ENCODE measurements at regions not wholly inside any gene's neighbourhood (a gene's known extent, or its start where the extent isn't known, plus 50 kb on each side); places are given as distances from the start of the nearest gene placed in this dataset.
A peak's percentile ranks its signal among the peaks of the same experiment; 100 is the strongest.

DNA sequence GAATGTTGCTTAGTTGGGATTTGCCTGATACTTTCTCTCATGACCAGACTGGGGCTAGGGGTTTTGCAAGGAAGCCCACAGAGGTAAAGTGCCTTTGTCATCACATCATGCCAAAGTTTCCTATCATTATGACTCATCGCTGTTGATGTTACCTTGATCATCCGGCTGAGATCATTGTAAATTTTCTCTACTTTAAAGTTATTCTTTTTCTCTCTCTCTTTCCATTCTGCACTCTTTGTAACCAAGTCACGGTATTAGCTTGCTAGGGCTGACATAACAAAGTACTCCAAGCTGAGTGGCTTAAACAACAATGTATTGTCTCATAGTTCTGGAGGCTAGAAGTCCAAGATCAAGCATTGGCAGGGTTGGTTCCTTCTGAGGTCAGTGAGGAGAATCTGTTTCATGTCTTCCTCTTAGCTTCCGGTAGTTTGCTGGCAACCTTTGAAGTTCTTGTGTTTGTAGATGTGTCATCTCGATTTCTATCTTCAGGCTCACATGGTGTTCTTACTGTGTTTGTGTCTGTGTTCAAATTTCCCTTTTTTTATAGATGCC, 113.0 kb downstream of the DTHD1 start:
- Mint-ChIP-seq H3K4me3 (peak overlapping the region; percentile 71), H3K27me3 (ENCODE audit: insufficient read depth) (peaks cover 5% of the 10 kb centered on the region), H3K27ac (peak overlapping the region; percentile 97), H3K36me3 (ENCODE audit: low read depth) (no peaks in the 10 kb centered on the region), H3K4me1 (ENCODE audit: low read depth) (peaks cover 34% of the 10 kb centered on the region), H3K9me3 (no peaks in the 10 kb centered on the region)
- intact Hi-C loops (cut with micrococcal nuclease) = loop anchor here (1.0 to 10.0 kb wide), 11 partner anchors 8 to 1290 kb away; partner anchors contain the start of genes ARAP2 and RELL1
- DNase-seq (ENCODE audit: low spot score) = peak; percentile 56

- intact Hi-C loops (cut with micrococcal nuclease) = loop anchor here (1.0 to 10.0 kb wide), 4 partner anchors 49 to 1285 kb away; partner anchors contain the start of gene RELL1
- Mint-ChIP-seq H3K9me3 (peaks cover 7% of the 10 kb centered on the region), H3K27ac (no peak overlapping the region), H3K27me3 (ENCODE audit: insufficient read depth) (peaks cover 9% of the 10 kb centered on the region), H3K4me3 (no peak overlapping the region), H3K36me3 (ENCODE audit: low read depth) (no peaks in the 10 kb centered on the region), H3K4me1 (ENCODE audit: low read depth) (peaks cover 23% of the 10 kb centered on the region)
- peak; percentile 15 for DNase-seq (ENCODE audit: low spot score)
These were observed 118.4 kb downstream of the DTHD1 start for GRCh38 chr4:36399762-36400353.

DNA sequence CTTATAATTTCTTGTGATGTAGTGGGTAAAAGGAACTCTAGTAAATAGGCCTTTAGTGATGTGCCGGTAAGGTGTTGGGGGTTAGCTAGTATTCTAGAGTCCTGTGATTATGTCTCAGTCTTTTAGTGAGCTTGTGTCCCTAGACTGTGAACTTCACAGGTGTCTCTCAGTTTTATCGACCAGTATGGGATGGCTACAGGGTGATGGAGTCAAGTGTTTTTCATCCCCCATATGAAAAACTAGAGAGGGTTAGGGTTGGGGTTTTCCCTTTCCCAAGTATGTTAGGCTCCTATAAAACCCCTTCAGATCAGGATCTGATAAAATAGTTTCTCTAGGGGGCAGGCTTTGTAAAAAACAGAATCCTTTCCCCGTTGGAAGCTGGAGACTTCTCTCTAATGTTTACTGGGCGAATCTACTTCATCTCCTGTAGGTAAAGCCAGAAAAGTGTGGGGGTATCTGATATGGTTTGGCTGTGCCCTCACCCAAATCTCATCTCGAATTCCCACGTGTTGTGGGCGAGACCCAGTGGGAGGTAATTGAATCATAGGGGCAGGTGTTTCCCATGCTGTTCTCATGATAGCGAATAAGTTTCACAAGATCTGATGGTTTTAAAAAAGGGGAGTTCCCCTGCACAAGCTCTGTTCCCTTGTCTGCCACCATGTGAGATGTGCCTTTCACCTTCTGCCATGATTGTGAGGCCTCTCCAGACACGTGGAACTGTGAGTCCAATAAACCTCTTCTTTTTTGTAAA, 120.8 kb downstream of the DTHD1 start:
- H3K27ac Mint-ChIP-seq = no peak overlapping the region
- H3K4me1 Mint-ChIP-seq (ENCODE audit: low read depth) = peaks cover 15% of the 10 kb centered on the region
- no peaks in the 10 kb centered on the region for H3K36me3 Mint-ChIP-seq (ENCODE audit: low read depth)
- no peak overlapping the region for H3K4me3 Mint-ChIP-seq
- DNase-seq (ENCODE audit: low spot score) = no peak
- H3K27me3 Mint-ChIP-seq (ENCODE audit: insufficient read depth) = peaks cover 23% of the 10 kb centered on the region
- intact Hi-C loops (cut with micrococcal nuclease) = no loop called here
- peaks cover 7% of the 10 kb centered on the region for H3K9me3 Mint-ChIP-seq

DNA sequence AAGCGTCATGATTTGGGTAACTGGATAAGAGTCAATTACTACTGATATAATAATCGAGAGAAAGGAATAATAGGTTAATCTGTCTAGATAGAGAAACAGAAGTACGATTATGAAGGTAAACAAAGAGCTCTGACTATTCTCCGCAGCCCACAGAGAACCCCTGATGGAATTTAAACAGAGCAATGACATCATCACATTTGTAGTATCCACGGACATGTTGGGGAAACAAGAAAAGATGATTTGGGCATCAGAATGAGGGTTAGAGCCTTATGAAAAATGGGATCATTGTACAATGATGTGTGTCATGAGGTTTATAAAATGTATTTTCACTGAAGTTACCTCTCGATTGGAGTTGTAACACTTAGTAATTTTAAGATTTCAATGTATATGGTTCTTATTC, 129.9 kb downstream of the DTHD1 start:
- H3K4me3 Mint-ChIP-seq = no peak overlapping the region
- intact Hi-C loops (cut with micrococcal nuclease) = no loop called here
- no peak for DNase-seq (ENCODE audit: low spot score)
- H3K36me3 Mint-ChIP-seq (ENCODE audit: low read depth) = no peaks in the 10 kb centered on the region
- H3K27ac Mint-ChIP-seq = no peak overlapping the region
- H3K4me1 Mint-ChIP-seq (ENCODE audit: low read depth) = no peaks in the 10 kb centered on the region
- peaks cover 35% of the 10 kb centered on the region for H3K27me3 Mint-ChIP-seq (ENCODE audit: insufficient read depth)
- no peaks in the 10 kb centered on the region for H3K9me3 Mint-ChIP-seq

DNA sequence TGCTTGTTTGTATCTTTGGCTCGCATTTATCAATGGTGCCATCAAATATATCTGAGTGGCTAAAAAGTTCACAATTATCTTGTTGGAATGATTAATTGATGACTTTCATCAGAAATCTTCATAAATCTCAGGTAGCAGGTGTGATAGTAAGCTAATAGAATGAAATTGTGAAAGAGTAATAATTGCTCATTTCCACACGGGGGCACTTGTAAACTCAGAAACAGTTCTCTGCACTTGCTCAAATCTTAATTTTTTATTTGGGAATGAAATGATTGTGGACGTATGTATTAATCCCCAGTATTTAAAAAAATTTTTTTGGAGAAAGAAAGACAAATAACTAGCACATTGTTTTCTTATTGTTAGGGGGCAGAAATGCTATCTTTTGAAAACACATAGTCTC, 132.8 kb downstream of the DTHD1 start:
- intact Hi-C loops (cut with micrococcal nuclease) = loop anchor here (2.0 kb wide), 1 partner anchor 977 kb away; no protein-coding TSS in a partner anchor
- Mint-ChIP-seq H3K36me3 (ENCODE audit: low read depth) (no peaks in the 10 kb centered on the region), H3K27me3 (ENCODE audit: insufficient read depth) (peaks cover 31% of the 10 kb centered on the region), H3K4me3 (no peak overlapping the region), H3K4me1 (ENCODE audit: low read depth) (no peaks in the 10 kb centered on the region), H3K27ac (no peak overlapping the region), H3K9me3 (no peaks in the 10 kb centered on the region)
- DNase-seq (ENCODE audit: low spot score) = no peak

DNA sequence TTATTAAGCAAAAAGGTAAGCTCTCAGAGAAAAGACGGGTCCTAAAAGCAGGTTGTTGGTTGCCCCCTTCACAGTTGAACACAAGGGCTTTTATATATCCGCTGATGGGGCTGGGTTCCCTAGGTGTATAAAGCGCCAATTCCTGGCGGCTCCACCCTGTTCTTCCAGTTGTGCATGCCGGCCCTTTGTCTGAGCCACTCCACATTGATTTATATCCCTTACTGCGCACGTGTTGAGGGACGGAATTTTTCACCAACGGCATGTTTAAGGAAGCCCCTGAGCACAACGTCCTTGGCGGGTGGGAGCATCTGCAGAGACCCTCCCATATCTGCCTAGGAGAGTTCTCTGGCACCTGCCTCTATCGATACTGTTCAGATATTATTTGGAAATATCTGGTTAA, 135.7 kb downstream of the DTHD1 start:
- Mint-ChIP-seq H3K36me3 (ENCODE audit: low read depth) (no peaks in the 10 kb centered on the region), H3K27ac (no peak overlapping the region), H3K27me3 (ENCODE audit: insufficient read depth) (peaks cover 20% of the 10 kb centered on the region), H3K9me3 (no peaks in the 10 kb centered on the region), H3K4me3 (no peak overlapping the region), H3K4me1 (ENCODE audit: low read depth) (no peaks in the 10 kb centered on the region)
- intact Hi-C loops (cut with micrococcal nuclease) = no loop called here
- no peak for DNase-seq (ENCODE audit: low spot score)

DNA sequence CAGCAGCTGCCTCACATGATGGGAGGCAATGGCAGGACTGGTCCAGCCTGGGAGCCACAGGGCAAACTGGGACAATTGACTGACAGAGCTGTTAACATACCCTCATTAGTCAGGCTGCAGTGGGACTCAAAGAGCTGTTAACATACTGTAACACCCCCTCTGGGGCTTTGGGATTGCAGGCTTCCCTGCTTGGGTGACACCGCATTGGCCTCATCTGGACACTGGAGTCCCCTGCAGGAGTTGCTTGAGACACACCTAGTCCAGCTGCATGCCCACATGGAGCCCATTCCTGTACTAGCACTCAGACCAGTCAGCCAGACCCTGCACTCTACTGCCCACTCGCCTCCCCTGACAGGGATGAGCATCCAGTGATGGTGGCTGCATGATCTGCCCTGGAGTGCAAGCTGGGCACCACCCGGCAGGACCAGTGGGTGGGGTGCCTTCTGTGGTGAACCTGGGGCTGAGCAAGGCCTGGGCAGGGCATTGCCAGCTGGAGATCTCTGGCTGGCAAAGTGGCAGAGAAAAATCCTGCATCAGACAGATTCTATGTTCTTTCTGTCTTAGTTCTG, 138.8 kb downstream of the DTHD1 start:
- no peak for DNase-seq (ENCODE audit: low spot score)
- H3K27ac Mint-ChIP-seq = no peak overlapping the region
- intact Hi-C loops (cut with micrococcal nuclease) = no loop called here
- H3K4me3 Mint-ChIP-seq = no peak overlapping the region
- no peaks in the 10 kb centered on the region for H3K4me1 Mint-ChIP-seq (ENCODE audit: low read depth)
- H3K27me3 Mint-ChIP-seq (ENCODE audit: insufficient read depth) = peaks cover 10% of the 10 kb centered on the region
- no peaks in the 10 kb centered on the region for H3K36me3 Mint-ChIP-seq (ENCODE audit: low read depth)
- H3K9me3 Mint-ChIP-seq = no peaks in the 10 kb centered on the region

- H3K9me3 Mint-ChIP-seq = no peaks in the 10 kb centered on the region
- no peaks in the 10 kb centered on the region for H3K36me3 Mint-ChIP-seq (ENCODE audit: low read depth)
- H3K4me3 Mint-ChIP-seq = no peak overlapping the region
- intact Hi-C loops (cut with micrococcal nuclease) = no loop called here
- no peak overlapping the region for H3K27ac Mint-ChIP-seq
- H3K4me1 Mint-ChIP-seq (ENCODE audit: low read depth) = no peaks in the 10 kb centered on the region
- no peak for DNase-seq (ENCODE audit: low spot score)
- peaks cover 2% of the 10 kb centered on the region for H3K27me3 Mint-ChIP-seq (ENCODE audit: insufficient read depth)
These were observed 141.2 kb downstream of the DTHD1 start for GRCh38 chr4:36422607-36423006.

DNA sequence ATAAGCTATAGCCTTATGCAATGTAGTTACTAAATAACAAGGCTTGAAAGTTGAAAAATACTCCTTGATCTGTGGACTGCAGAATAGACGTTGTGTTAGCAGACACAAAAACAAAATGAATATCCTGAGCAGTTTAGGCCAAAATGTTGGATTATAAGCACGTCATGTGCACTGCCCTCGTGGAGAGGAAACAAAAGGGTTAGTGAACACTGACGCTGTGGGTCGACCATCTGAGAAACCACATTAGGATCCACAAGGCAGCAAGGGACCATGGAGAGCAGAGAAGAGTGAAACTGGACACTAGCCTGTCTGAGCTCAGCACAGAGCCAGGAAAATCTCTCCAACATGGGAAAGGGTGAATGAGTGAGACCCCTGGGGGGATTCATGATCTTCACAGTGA, 145.3 kb downstream of the DTHD1 start:
- Mint-ChIP-seq H3K27ac (no peak overlapping the region), H3K4me3 (no peak overlapping the region), H3K27me3 (ENCODE audit: insufficient read depth) (no peaks in the 10 kb centered on the region), H3K4me1 (ENCODE audit: low read depth) (no peaks in the 10 kb centered on the region), H3K9me3 (no peaks in the 10 kb centered on the region), H3K36me3 (ENCODE audit: low read depth) (no peaks in the 10 kb centered on the region)
- DNase-seq (ENCODE audit: low spot score) = no peak
- intact Hi-C loops (cut with micrococcal nuclease) = no loop called here

- H3K4me3 Mint-ChIP-seq = no peak overlapping the region
- H3K36me3 Mint-ChIP-seq (ENCODE audit: low read depth) = no peaks in the 10 kb centered on the region
- no peak overlapping the region for H3K27ac Mint-ChIP-seq
- H3K9me3 Mint-ChIP-seq = no peaks in the 10 kb centered on the region
- no peaks in the 10 kb centered on the region for H3K4me1 Mint-ChIP-seq (ENCODE audit: low read depth)
- no peaks in the 10 kb centered on the region for H3K27me3 Mint-ChIP-seq (ENCODE audit: insufficient read depth)
- DNase-seq (ENCODE audit: low spot score) = no peak
- intact Hi-C loops (cut with micrococcal nuclease) = no loop called here
These were observed 146.3 kb downstream of the DTHD1 start for GRCh38 chr4:36427696-36428095.

GRCh38 chr4:36432586-36432985, 151.2 kb downstream of the DTHD1 start:
- Mint-ChIP-seq H3K4me3 (no peak overlapping the region), H3K4me1 (ENCODE audit: low read depth) (no peaks in the 10 kb centered on the region), H3K27ac (no peak overlapping the region), H3K9me3 (peaks cover 5% of the 10 kb centered on the region), H3K36me3 (ENCODE audit: low read depth) (no peaks in the 10 kb centered on the region), H3K27me3 (ENCODE audit: insufficient read depth) (no peaks in the 10 kb centered on the region)
- no peak for DNase-seq (ENCODE audit: low spot score)
- intact Hi-C loops (cut with micrococcal nuclease) = no loop called here

DNA sequence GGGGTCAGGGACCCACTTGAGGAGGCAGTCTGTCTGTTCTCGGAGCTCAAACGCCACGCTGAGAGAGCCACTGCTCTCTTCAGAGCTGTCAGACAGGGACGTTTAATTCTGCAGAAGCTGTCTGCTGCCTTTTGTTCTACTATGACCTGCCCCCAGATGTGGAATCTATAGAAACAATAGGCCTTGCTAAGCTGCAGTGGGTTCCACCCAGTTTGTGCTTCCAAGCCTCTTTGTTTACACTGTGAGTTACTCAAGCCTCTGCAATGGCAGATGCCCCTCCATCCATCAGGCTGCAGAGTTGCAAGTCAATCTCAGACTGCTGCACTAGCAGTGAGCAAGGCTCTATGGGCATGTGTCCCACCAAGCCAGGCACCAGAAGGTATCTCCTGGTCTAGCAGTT, 158.1 kb downstream of the DTHD1 start:
- Mint-ChIP-seq H3K9me3 (peaks cover 10% of the 10 kb centered on the region), H3K27me3 (ENCODE audit: insufficient read depth) (peaks cover 7% of the 10 kb centered on the region), H3K4me1 (ENCODE audit: low read depth) (no peaks in the 10 kb centered on the region), H3K36me3 (ENCODE audit: low read depth) (no peaks in the 10 kb centered on the region), H3K4me3 (no peak overlapping the region), H3K27ac (no peak overlapping the region)
- no peak for DNase-seq (ENCODE audit: low spot score)
- intact Hi-C loops (cut with micrococcal nuclease) = no loop called here

GRCh38 chr4:36445480-36445879, 164.1 kb downstream of the DTHD1 start:
- H3K4me3 Mint-ChIP-seq = no peak overlapping the region
- no peaks in the 10 kb centered on the region for H3K36me3 Mint-ChIP-seq (ENCODE audit: low read depth)
- H3K4me1 Mint-ChIP-seq (ENCODE audit: low read depth) = no peaks in the 10 kb centered on the region
- H3K9me3 Mint-ChIP-seq = no peaks in the 10 kb centered on the region
- intact Hi-C loops (cut with micrococcal nuclease) = no loop called here
- no peak for DNase-seq (ENCODE audit: low spot score)
- peaks cover 7% of the 10 kb centered on the region for H3K27me3 Mint-ChIP-seq (ENCODE audit: insufficient read depth)
- no peak overlapping the region for H3K27ac Mint-ChIP-seq
